ENCODE measurements at regions not wholly inside any gene's neighbourhood (a gene's known extent, or its start where the extent isn't known, plus 50 kb on each side); places are given as distances from the start of the nearest gene placed in this dataset.
A peak's percentile ranks its signal among the peaks of the same experiment; 100 is the strongest.

DNA sequence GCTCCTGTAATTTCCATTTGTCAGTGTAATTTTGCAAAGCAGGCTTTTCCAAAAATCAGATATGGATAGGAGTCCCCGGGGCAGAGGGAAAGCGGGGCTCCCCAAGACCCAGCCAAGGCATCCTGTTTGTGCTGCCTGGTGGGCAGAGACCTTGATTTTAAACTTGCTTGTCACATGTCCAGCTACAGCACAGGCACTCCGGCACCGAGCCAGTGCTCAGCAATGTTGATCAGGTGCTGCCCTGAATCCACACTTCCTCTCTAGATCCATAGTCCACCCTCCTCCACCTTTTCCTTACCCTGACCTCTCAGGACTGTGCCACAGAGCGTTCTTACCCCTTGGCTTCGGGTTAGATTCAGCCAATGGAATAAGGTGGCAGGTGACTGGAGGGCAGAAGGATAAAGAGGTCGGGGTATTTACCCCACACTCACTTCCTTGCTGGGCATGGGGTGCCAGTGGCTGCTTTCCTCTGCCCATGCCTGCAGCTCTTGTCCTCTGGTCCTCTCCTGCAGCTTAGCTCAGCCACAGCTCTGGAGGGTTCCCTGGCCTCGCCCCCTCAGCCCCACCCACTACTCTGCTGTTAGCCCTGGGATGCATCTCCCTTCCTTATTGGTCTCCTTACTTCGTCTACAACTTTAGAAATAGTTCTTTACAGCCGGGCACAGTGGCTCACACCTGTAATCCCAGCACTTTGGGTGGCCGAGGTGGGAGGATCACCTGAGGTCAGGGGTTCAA, 80.1 kb downstream of the IRF2BPL start:
- peak overlapping the region; percentile 95 for H3K27ac Mint-ChIP-seq

DNA sequence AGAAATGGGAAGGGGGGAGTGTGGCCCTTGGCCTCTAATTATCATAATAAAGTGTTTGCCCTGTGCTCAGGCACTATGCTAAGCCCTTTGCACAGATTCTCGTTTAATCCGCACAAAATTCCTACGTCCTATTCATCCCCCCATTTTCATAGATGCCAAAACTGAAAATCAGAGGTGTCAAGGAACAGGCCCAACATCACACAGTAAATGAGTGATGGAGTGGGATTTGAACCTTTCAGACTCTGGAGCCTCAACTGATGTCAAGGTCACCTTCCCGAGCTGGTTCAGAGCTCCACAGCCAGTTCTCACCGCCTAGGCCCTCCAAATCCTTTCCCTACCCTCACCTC, 80.7 kb downstream of the IRF2BPL start:
- Mint-ChIP-seq H3K4me3 (no peak overlapping the region), H3K4me1 (peaks cover 55% of the 10 kb centered on the region), H3K36me3 (no peaks in the 10 kb centered on the region), H3K27me3 (ENCODE audit: low read depth) (no peaks in the 10 kb centered on the region), H3K9me3 (no peaks in the 10 kb centered on the region), H3K27ac (peak overlapping the region; percentile 95)
- no peak for DNase-seq (ENCODE audit: low spot score in 2 of 2, unreplicated experiment in 2 of 2)
- TF ChIP-seq, protein P1, sequence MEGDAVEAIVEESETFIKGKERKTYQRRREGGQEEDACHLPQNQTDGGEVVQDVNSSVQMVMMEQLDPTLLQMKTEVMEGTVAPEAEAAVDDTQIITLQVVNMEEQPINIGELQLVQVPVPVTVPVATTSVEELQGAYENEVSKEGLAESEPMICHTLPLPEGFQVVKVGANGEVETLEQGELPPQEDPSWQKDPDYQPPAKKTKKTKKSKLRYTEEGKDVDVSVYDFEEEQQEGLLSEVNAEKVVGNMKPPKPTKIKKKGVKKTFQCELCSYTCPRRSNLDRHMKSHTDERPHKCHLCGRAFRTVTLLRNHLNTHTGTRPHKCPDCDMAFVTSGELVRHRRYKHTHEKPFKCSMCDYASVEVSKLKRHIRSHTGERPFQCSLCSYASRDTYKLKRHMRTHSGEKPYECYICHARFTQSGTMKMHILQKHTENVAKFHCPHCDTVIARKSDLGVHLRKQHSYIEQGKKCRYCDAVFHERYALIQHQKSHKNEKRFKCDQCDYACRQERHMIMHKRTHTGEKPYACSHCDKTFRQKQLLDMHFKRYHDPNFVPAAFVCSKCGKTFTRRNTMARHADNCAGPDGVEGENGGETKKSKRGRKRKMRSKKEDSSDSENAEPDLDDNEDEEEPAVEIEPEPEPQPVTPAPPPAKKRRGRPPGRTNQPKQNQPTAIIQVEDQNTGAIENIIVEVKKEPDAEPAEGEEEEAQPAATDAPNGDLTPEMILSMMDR (IDR thresholded peaks at IDR 0.05; ENCODE audit: unreplicated experiment) = no peak

More for the DNA sequence above, 80.1 kb downstream of the IRF2BPL start:
- DNase-seq (ENCODE audit: low spot score in 2 of 2, unreplicated experiment in 2 of 2) = no peak
- H3K9me3 Mint-ChIP-seq = no peaks in the 10 kb centered on the region
- H3K36me3 Mint-ChIP-seq = no peaks in the 10 kb centered on the region
- peaks cover 58% of the 10 kb centered on the region for H3K4me1 Mint-ChIP-seq
- no peak overlapping the region for H3K4me3 Mint-ChIP-seq
- no peaks in the 10 kb centered on the region for H3K27me3 Mint-ChIP-seq (ENCODE audit: low read depth)
- TF ChIP-seq, protein P1 (IDR thresholded peaks at IDR 0.05; ENCODE audit: unreplicated experiment) = no peak

DNA sequence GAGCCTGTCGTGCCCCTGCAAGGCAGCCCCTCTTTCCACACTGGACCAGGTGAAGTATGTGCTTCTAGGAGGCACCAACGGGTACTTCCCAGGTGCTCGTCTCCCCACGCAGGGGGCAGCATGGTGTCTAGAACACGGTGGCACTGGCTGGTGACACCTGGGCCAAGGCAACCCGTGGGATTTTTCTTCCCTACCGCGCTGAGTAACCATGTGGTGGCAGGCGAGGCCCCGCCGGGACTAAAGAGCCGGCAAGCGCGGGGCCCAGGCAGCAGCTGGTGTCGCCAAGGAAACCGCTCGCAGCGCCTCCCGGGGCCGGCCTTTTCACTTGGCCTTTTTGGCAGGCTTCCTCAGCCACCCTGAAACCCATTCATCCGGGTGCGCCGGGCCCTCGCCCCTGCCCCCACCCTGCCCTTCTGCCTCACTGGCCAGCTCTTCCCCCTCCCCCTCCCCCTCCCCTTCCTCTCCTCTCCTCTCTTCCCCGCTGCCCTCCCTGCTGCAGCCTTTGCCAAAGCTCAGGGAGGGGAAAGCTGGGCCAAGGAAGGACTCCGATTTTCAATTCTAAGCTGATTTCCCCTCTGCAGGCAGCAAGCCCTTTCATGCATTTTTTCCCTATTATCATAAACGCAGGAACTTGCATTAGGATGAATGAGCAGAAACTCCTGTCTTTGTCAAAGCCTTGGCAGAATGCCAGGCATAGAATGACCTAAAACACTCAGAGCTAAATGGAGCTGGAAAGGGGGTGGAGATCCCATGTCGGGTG, 81.2 kb downstream of the IRF2BPL start:
- H3K27ac Mint-ChIP-seq = peak overlapping the region; percentile 95
- TF ChIP-seq, protein P1 (IDR thresholded peaks at IDR 0.05; ENCODE audit: unreplicated experiment) = peak; percentile 7
- H3K27me3 Mint-ChIP-seq (ENCODE audit: low read depth) = no peaks in the 10 kb centered on the region
- peak overlapping the region; percentile 23 for H3K4me3 Mint-ChIP-seq
- no peaks in the 10 kb centered on the region for H3K9me3 Mint-ChIP-seq
- peaks cover 55% of the 10 kb centered on the region for H3K4me1 Mint-ChIP-seq
- H3K36me3 Mint-ChIP-seq = no peaks in the 10 kb centered on the region
- peak; percentile 70 to 85 for DNase-seq (ENCODE audit: low spot score in 2 of 2, unreplicated experiment in 2 of 2)

DNA sequence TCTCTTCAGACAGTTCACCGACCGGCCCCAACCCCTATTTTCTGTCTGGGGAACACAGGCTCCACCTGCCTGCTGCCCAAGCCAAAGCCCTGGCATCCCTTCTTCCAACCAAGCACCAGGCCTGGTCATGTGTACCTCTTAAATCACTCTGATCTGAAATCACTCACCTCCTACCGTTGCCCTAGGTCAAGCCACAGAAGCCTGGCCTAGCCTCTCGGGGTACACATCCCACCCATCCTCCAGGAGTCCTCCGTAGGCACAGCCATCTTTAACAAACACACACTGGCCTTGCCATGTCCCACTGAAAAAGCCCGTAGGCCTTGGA, 81.8 kb downstream of the IRF2BPL start:
- H3K36me3 Mint-ChIP-seq = no peaks in the 10 kb centered on the region
- H3K9me3 Mint-ChIP-seq = no peaks in the 10 kb centered on the region
- peak overlapping the region; percentile 23 for H3K4me3 Mint-ChIP-seq
- no peak for DNase-seq (ENCODE audit: low spot score in 2 of 2, unreplicated experiment in 2 of 2)
- TF ChIP-seq, protein P1 (IDR thresholded peaks at IDR 0.05; ENCODE audit: unreplicated experiment) = no peak
- peak overlapping the region; percentile 95 for H3K27ac Mint-ChIP-seq
- no peaks in the 10 kb centered on the region for H3K27me3 Mint-ChIP-seq (ENCODE audit: low read depth)
- H3K4me1 Mint-ChIP-seq = peaks cover 55% of the 10 kb centered on the region

DNA sequence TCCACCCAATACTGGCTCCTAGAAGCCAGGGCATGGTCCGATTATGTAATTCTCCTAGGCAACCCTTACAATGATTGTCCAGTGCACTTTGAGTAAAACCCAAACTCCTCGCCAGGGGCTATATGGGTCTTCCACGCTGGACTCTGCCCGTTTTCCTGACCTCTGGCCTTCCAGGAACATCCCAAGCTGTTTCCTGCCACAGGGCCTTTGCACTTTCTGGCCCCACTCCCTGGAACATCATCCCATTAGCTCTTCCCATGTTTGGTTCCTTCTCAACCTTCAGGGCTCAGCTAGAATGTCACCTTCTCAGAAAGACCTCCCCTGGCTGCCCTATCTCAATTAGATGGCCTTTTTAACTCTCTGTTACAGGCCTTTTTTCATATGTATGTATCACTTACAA, 85.4 kb downstream of the IRF2BPL start:
- H3K27ac Mint-ChIP-seq = no peak overlapping the region
- H3K4me3 Mint-ChIP-seq = no peak overlapping the region
- no peak for DNase-seq (ENCODE audit: low spot score in 2 of 2, unreplicated experiment in 2 of 2)
- TF ChIP-seq, protein P1 (IDR thresholded peaks at IDR 0.05; ENCODE audit: unreplicated experiment) = no peak
- H3K4me1 Mint-ChIP-seq = peaks cover 46% of the 10 kb centered on the region
- no peaks in the 10 kb centered on the region for H3K9me3 Mint-ChIP-seq
- no peaks in the 10 kb centered on the region for H3K36me3 Mint-ChIP-seq
- H3K27me3 Mint-ChIP-seq (ENCODE audit: low read depth) = no peaks in the 10 kb centered on the region

All from mesothelial cell of epicardium (in vitro differentiated cells).